Kidney epithelial cell (primary cell): ENCODE measurements at regions not wholly inside any gene's neighbourhood (a gene's known extent, or its start where the extent isn't known, plus 50 kb on each side); places are given as distances from the start of the nearest gene placed in this dataset.

Source experiments
- DNase-seq: peaks from one replicate; pipeline ENCODE4 v3.0.0-alpha.2; 2010; ENCODE audit warnings: low read depth
- H3K27me3 ChIP-seq: 2 replicates; pipeline ENCODE4 v1.6.0; 2011; ENCODE audit warnings: low read length; ENCODE audit not compliant: control insufficient read depth, insufficient read depth
- H3K36me3 ChIP-seq: 2 replicates; pipeline ENCODE4 v1.5.1; 2011; ENCODE audit warnings: low read length; ENCODE audit not compliant: control insufficient read depth, insufficient read depth
- H3K4me3 ChIP-seq: 2 replicates; pipeline ENCODE4 v1.5.1; 2011; ENCODE audit warnings: low read depth, mild to moderate bottlenecking, control low read depth, low read length
- TF ChIP-seq, protein P1 (sequence below): IDR thresholded peaks from 2 replicates; pipeline ENCODE4 v1.5.1; 2011; ENCODE audit warnings: mild to moderate bottlenecking, moderate library complexity, low read length, control low read depth, inconsistent platforms; ENCODE audit not compliant: insufficient read depth, poor library complexity, severe bottlenecking

DNA sequence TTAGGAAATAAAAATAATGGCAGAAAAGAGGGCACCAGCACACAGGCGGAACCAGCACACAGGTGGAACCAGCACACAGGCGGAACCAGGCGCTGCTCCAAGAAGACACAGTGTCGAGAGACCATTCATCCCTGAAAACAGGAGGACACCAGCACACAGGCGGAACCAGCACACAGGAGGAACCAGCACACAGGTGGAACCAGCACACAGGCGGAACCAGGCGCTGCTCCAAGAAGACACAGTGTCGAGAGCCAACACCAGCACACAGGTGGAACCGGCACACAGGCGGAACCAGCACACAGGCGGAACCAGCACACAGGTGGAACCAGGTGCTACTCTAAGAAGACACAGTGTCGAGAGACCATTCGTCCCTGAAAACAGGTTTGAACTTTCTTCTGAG is 115.5 kb upstream of the TMEM18 start:
- TF ChIP-seq, protein P1, sequence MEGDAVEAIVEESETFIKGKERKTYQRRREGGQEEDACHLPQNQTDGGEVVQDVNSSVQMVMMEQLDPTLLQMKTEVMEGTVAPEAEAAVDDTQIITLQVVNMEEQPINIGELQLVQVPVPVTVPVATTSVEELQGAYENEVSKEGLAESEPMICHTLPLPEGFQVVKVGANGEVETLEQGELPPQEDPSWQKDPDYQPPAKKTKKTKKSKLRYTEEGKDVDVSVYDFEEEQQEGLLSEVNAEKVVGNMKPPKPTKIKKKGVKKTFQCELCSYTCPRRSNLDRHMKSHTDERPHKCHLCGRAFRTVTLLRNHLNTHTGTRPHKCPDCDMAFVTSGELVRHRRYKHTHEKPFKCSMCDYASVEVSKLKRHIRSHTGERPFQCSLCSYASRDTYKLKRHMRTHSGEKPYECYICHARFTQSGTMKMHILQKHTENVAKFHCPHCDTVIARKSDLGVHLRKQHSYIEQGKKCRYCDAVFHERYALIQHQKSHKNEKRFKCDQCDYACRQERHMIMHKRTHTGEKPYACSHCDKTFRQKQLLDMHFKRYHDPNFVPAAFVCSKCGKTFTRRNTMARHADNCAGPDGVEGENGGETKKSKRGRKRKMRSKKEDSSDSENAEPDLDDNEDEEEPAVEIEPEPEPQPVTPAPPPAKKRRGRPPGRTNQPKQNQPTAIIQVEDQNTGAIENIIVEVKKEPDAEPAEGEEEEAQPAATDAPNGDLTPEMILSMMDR = no peak
- Histone ChIP-seq H3K4me3 (no peak overlapping the region), H3K36me3 (no peaks in the 10 kb centered on the region), H3K27me3 (no peaks in the 10 kb centered on the region)
- DNase-seq = no peak

DNA sequence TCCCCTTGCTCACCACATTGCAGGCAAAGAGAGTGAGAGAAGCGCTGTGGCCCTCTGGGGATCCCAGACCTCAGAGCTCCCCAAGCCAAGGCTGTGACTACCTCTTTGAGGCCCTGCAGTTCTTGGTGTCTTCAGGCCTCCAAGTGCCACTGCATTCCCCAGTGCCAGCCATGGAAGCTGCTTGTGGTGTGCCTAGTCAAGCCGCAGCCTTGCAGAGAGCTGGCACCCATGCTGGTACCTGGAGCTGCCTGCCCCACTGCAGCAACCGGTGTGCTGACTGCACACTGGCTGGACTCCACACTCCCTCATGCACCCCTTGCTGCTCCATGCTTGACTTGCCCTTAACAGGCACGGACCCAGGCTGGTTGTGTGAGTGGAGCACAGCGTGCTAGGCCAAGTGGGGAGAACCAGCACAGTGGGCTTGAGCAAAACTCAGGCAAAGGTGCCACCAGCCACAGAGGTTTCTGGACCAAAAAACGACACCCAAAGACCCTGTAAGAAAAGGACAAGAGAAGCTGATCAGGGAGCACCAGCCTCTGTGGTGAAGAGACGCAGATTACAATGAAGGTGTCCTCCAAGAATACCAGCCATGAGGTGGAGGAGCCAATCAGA is 113.5 kb upstream of the TMEM18 start:
- Histone ChIP-seq H3K36me3 (no peaks in the 10 kb centered on the region), H3K4me3 (no peak overlapping the region), H3K27me3 (no peaks in the 10 kb centered on the region)
- TF ChIP-seq, protein P1 = no peak
- no peak for DNase-seq

DNA sequence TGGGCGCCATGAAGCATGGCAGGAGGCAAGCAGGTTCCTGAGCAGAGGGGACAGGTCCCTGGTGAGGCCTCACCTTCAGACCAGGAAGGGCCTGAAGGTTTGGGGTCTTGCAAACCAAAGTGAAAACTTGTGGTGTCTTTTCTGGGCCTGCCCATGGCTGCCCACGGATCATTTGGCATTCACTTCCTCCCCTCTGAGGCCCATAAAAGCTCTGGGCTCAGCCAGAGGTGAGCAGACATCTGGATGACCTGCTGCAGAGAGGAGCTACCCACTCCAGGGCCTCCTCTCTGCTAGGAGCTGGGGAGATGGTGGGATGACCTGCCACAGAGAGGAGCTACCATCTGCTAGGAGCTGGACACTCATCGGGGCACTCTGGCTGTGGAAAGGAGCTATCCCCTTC is 112.9 kb upstream of the TMEM18 start:
- Histone ChIP-seq H3K4me3 (no peak overlapping the region), H3K36me3 (no peaks in the 10 kb centered on the region), H3K27me3 (no peaks in the 10 kb centered on the region)
- TF ChIP-seq, protein P1 = no peak
- no peak for DNase-seq

- no peak for DNase-seq
- H3K27me3 ChIP-seq = no peaks in the 10 kb centered on the region
- H3K4me3 ChIP-seq = no peak overlapping the region
- TF ChIP-seq, protein P1 = no peak
- no peaks in the 10 kb centered on the region for H3K36me3 ChIP-seq
Observed at GRCh38 chr2:789529-789928, 112.3 kb upstream of the TMEM18 start.

- H3K27me3 ChIP-seq = no peaks in the 10 kb centered on the region
- no peaks in the 10 kb centered on the region for H3K36me3 ChIP-seq
- H3K4me3 ChIP-seq = no peak overlapping the region
- no peak for DNase-seq
- TF ChIP-seq, protein P1 = no peak
Observed at GRCh38 chr2:788227-789032, 111.2 kb upstream of the TMEM18 start.
